Keratinocyte (primary cell): ENCODE measurements at regions not wholly inside any gene's neighbourhood (a gene's known extent, or its start where the extent isn't known, plus 50 kb on each side); places are given as distances from the start of the nearest gene placed in this dataset.

Source experiments
- EZH2 ChIP-seq: IDR thresholded peaks from one replicate; pipeline ENCODE4 v1.6.1; 2012; ENCODE audit warnings: inconsistent platforms, mild to moderate bottlenecking, low read length, moderate library complexity
- TF ChIP-seq, protein P1 (sequence below), 3 experiments: IDR thresholded peaks in 1 of 3; conservative IDR thresholded peaks in 1 of 3; optimal IDR thresholded peaks in 1 of 3; 2 replicates in 2 of 3; 3 replicates in 1 of 3; pipeline versions ENCODE3 to v1.5.1; 2011; ENCODE audit warnings: low read length in 3 of 3, mild to moderate bottlenecking in 3 of 3, moderate library complexity in 2 of 3, control low read depth in 1 of 3, inconsistent platforms in 1 of 3; ENCODE audit not compliant: insufficient read depth in 2 of 3; ENCODE audit errors: extremely low read depth in 1 of 3

DNA sequence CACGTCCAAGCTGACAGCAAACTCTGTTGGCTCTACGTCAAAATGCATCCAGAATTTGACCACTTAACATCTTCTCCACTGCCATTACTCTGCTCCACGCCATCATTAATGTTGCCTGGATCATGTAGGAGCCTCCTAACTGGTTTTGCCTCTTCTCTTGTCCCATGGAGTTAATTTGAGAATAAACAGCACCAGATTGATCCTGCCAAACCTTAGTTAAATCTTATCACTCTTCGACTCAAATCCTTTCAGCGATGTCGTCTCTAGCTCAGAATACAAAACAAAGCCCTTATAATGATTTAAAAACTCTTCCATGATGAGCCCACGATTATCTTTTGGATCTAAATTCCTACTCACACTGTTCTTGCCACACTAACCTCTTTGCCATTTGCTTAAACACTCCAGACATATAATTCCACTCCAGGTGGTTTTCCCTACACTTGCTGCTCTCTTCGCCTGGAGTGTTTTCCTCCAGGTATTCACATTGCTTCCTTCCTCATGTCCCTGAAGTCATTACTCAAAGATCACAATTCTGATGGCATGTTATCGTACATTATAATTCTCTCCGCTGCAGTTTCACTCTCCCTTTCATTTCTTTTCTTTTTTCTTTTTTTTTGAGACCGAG lies 90.7 kb upstream of the KCNK2 start:
- TF ChIP-seq, protein P1, sequence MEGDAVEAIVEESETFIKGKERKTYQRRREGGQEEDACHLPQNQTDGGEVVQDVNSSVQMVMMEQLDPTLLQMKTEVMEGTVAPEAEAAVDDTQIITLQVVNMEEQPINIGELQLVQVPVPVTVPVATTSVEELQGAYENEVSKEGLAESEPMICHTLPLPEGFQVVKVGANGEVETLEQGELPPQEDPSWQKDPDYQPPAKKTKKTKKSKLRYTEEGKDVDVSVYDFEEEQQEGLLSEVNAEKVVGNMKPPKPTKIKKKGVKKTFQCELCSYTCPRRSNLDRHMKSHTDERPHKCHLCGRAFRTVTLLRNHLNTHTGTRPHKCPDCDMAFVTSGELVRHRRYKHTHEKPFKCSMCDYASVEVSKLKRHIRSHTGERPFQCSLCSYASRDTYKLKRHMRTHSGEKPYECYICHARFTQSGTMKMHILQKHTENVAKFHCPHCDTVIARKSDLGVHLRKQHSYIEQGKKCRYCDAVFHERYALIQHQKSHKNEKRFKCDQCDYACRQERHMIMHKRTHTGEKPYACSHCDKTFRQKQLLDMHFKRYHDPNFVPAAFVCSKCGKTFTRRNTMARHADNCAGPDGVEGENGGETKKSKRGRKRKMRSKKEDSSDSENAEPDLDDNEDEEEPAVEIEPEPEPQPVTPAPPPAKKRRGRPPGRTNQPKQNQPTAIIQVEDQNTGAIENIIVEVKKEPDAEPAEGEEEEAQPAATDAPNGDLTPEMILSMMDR (optimal IDR thresholded peaks at IDR 0.05 in 1 of 3, IDR thresholded peaks at IDR 0.05 in 1 of 3, conservative IDR thresholded peaks at IDR 0.05 in 1 of 3; ENCODE audit: extremely low read depth in 1 of 3, insufficient read depth in 2 of 3, low read length in 3 of 3), result no peak
- no peak for TF ChIP-seq EZH2
